LNCaP clone FGC (cell line): ENCODE measurements at regions not wholly inside any gene's neighbourhood (a gene's known extent, or its start where the extent isn't known, plus 50 kb on each side); places are given as distances from the start of the nearest gene placed in this dataset.

Experiments used
- DNase-seq: peaks from one replicate; pipeline ENCODE4 v3.0.0-alpha.2; 2011; ENCODE audit warnings: low read depth
- H3K4me3 ChIP-seq: 2 replicates; pipeline ENCODE4 v1.5.1; 2011; ENCODE audit warnings: mild to moderate bottlenecking, low read depth, low read length, control low read depth
- CTCF ChIP-seq: IDR thresholded peaks from 2 replicates; pipeline ENCODE4 v1.5.1; 2012; ENCODE audit warnings: mild to moderate bottlenecking; ENCODE audit not compliant: control insufficient read depth, insufficient read depth; ENCODE audit errors: extremely low read depth

DNA sequence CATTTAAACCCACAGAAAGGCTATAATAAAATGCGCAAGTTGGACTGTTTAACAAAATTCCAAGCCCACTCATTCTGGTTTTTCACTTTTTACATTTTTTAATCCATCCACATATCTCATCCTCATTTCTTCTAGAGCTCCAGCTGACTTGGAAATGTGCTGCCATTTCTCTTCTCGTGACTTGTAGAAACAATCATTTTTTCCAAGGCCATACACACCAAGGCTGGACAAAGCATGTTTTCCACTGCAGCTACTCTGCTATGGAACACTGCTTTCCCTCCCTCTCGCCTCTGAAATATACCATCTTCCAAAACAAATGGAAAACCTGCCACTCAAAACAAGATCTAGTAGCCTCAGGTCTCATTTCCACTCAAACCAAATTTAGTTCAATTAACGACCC, 141.1 kb downstream of the ESM1 start:
- no peak overlapping the region for H3K4me3 ChIP-seq
- DNase-seq = no peak
- no peak for TF ChIP-seq CTCF

GRCh38 chr5:54841481-54841880, 143.9 kb downstream of the ESM1 start:
- no peak overlapping the region for H3K4me3 ChIP-seq
- DNase-seq = no peak
- no peak for TF ChIP-seq CTCF

DNA sequence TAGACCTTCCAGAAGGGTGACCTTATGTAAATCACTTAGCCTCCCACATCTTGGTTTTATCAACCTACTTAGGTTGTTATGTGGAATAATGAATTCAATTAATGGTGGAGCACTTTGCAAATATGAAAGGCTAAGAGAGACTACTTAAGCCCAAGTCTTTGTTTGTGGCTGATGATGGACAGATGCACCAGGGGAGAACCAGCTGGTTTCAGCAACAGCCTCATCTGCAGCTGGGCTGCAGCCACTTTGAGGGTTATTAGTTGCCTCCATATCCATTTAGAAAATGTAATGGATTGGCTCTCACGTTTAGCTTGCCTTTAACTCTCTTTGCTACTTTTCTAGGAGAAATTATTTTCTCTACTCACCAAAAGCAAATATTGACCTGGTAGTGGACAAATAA, 146.6 kb downstream of the ESM1 start:
- DNase-seq = no peak
- no peak for TF ChIP-seq CTCF
- no peak overlapping the region for H3K4me3 ChIP-seq

- no peak for DNase-seq
- H3K4me3 ChIP-seq = no peak overlapping the region
- TF ChIP-seq CTCF = no peak
These were observed 147.4 kb downstream of the ESM1 start for GRCh38 chr5:54837981-54838380.

DNA sequence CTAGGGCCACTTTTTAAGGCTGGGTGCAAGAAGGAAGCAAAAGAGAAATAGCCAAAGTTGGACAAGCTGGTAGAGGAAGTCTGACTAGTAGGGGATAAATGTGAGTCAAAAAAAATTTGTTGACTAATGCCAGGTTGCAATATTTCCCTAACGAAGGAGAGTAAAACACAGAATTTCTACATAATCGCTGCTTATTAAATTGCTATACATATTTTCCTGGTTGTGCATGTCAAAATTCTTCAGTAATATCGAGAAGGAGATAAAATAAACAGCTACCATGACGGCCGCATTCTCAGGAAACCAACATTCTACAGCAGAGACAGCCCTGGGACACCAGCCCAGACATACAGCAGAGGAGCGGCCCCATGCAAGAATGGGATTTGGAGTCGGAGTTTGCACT, 148.3 kb downstream of the ESM1 start:
- no peak overlapping the region for H3K4me3 ChIP-seq
- DNase-seq = no peak
- TF ChIP-seq CTCF = no peak

- TF ChIP-seq CTCF = no peak
- DNase-seq = no peak
- H3K4me3 ChIP-seq = no peak overlapping the region
These were observed 149.7 kb downstream of the ESM1 start for GRCh38 chr5:54835647-54836046.

- H3K4me3 ChIP-seq = no peak overlapping the region
- no peak for DNase-seq
- TF ChIP-seq CTCF = no peak
These were observed 151.1 kb downstream of the ESM1 start for GRCh38 chr5:54834121-54834842.
